Fibroblast of lung (primary cell): ENCODE measurements at regions not wholly inside any gene's neighbourhood (a gene's known extent, or its start where the extent isn't known, plus 50 kb on each side); places are given as distances from the start of the nearest gene placed in this dataset.

Experiments
- CTCF ChIP-seq, 2 donors: IDR thresholded peaks in 1 of 2; conservative IDR thresholded peaks in 1 of 2; 1 replicate in 1 of 2; 2 replicates in 1 of 2; pipeline ENCODE4 v1.5.1; 2011 to 2012; ENCODE audit warnings: low read length in 2 of 2, control low read depth in 1 of 2, inconsistent platforms in 1 of 2, low read depth in 1 of 2, mild to moderate bottlenecking in 1 of 2
- EZH2 ChIP-seq: IDR thresholded peaks from 2 replicates; pipeline ENCODE4 v1.5.1; 2012; ENCODE audit warnings: low read length, control low read depth, mild to moderate bottlenecking; ENCODE audit errors: missing control alignments

- no peak for TF ChIP-seq CTCF (conservative IDR thresholded peaks at IDR 0.05 in 1 of 2, IDR thresholded peaks at IDR 0.05 in 1 of 2; ENCODE audit: low read depth in 1 of 2, low read length in 2 of 2)
- no peak for TF ChIP-seq EZH2
Observed at GRCh38 chr1:102757363-102757762, 351.0 kb downstream of the COL11A1 start.
